H1 (cell line): ENCODE measurements at regions not wholly inside any gene's neighbourhood (a gene's known extent, or its start where the extent isn't known, plus 50 kb on each side); places are given as distances from the start of the nearest gene placed in this dataset.

Experiments used
- JUN ChIP-seq: IDR thresholded peaks from 2 replicates; pipeline ENCODE4 v1.6.1; 2011; ENCODE audit warnings: low read depth, mild to moderate bottlenecking, improper control_type of control experiment, low read length
- NRF1 ChIP-seq: IDR thresholded peaks from 2 replicates; pipeline ENCODE4 v1.6.1; 2011; ENCODE audit warnings: mild to moderate bottlenecking, low read depth, low read length, improper control_type of control experiment
- RAD21 ChIP-seq, 2 experiments: IDR thresholded peaks in 1 of 2; conservative IDR thresholded peaks in 1 of 2; 2 replicates each; pipeline ENCODE4 v1.6.1; 2011; ENCODE audit warnings: low read depth in 2 of 2, low read length in 2 of 2, improper control_type of control experiment in 1 of 2, inconsistent platforms in 1 of 2, mild to moderate bottlenecking in 1 of 2, moderate library complexity in 1 of 2
- SRF ChIP-seq: IDR thresholded peaks from 2 replicates; pipeline ENCODE4 v1.6.1; 2011; ENCODE audit warnings: mild to moderate bottlenecking, low read depth, low read length, moderate library complexity
- TF ChIP-seq, protein P1 (sequence below): IDR thresholded peaks from 2 replicates; pipeline ENCODE4 v1.6.1; 2011; ENCODE audit warnings: low read length, improper control_type of control experiment

DNA sequence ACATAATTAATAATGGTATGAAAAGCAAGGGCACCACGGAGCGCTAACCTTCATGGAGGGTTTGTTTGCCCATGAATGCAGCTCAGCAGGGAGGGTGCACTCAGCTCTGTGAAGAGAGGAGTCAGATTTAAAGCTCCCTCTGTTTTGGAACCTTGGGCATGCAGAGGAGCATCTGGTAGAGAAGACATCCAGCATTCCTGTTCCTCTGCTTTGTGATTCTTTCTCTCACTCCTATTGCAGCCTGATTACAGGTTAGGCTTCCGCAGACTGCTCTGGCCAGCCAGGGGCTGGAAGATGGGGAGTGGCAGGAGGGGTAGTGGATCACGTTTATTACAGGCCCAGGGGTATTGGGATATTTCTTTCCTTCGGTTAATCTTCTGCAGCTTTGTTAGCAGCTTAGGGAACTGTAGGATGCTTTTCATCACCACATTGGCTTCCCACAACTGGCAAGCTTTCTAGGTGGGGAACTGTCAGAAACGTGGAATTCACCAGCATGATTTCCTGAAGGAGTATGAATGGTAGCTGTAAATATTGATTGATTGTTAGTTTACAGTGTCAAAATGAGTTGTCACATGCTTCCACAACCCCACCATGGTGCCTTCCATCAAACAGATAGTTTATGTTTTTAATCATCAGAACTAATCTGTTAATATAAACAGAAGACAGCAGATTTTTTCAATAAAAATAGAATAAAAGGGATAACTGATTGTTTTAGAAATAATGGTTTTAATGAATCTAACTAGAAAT lies 201.1 kb downstream of the VAPA start (continued):
- TF ChIP-seq, protein P1, sequence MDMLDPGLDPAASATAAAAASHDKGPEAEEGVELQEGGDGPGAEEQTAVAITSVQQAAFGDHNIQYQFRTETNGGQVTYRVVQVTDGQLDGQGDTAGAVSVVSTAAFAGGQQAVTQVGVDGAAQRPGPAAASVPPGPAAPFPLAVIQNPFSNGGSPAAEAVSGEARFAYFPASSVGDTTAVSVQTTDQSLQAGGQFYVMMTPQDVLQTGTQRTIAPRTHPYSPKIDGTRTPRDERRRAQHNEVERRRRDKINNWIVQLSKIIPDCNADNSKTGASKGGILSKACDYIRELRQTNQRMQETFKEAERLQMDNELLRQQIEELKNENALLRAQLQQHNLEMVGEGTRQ, result no peak
- TF ChIP-seq RAD21 (IDR thresholded peaks at IDR 0.05 in 1 of 2, conservative IDR thresholded peaks at IDR 0.05 in 1 of 2; ENCODE audit: low read depth in 2 of 2, low read length in 2 of 2), result no peak
- TF ChIP-seq JUN, result no peak
- no peak for TF ChIP-seq SRF
- no peak for TF ChIP-seq NRF1
